SK-N-MC (cell line): ENCODE measurements at regions not wholly inside any gene's neighbourhood (a gene's known extent, or its start where the extent isn't known, plus 50 kb on each side); places are given as distances from the start of the nearest gene placed in this dataset.

ENCODE experiments used
- EZH2 ChIP-seq: fragments of 200-600 bp; sonication (generic); IDR thresholded peaks from one replicate; pipeline ENCODE4 v1.6.1; 2017; ENCODE audit warnings: antibody characterized with exemption
- POLR2AphosphoS5 ChIP-seq: IDR thresholded peaks from 2 replicates; pipeline ENCODE4 v1.6.1; 2012; ENCODE audit warnings: mild to moderate bottlenecking, low read depth, low read length, borderline replicate concordance

GRCh38 chr4:127239902-127240763, 392.6 kb upstream of the INTU start:
- TF ChIP-seq POLR2AphosphoS5 (peak; percentile 50; the same call in 1 of the 2 replicates), EZH2 (no peak)
